ENCODE measurements at regions not wholly inside any gene's neighbourhood (a gene's known extent, or its start where the extent isn't known, plus 50 kb on each side); places are given as distances from the start of the nearest gene placed in this dataset.

- TF ChIP-seq EZH2 (IDR thresholded peaks at IDR 0.05): no peak
- TF ChIP-seq POLR2AphosphoS5 (IDR thresholded peaks at IDR 0.05; ENCODE audit: borderline replicate concordance, low read depth, low read length): no peak
- TF ChIP-seq FOXP2 (optimal IDR thresholded peaks at IDR 0.05; ENCODE audit: control extremely low read depth, extremely low read length, insufficient read depth): no peak
Measured at GRCh38 chr13:77449265-77449664, 86.2 kb upstream of the SCEL start.
